ENCODE measurements at regions not wholly inside any gene's neighbourhood (a gene's known extent, or its start where the extent isn't known, plus 50 kb on each side); places are given as distances from the start of the nearest gene placed in this dataset.

GRCh38 chr20:51311636-51312479 lies 230.7 kb downstream of the NFATC2 start:
- TF ChIP-seq CTCF (IDR thresholded peaks at IDR 0.05): no peak
- TF ChIP-seq POLR2A (IDR thresholded peaks at IDR 0.05): no peak

All from adrenal gland (tissue), 5 donors.